Smooth muscle cell of the brain vasculature (primary cell): ENCODE measurements at regions not wholly inside any gene's neighbourhood (a gene's known extent, or its start where the extent isn't known, plus 50 kb on each side); places are given as distances from the start of the nearest gene placed in this dataset.
"Not testable (repeated sequence)": the region's sequence is repeated elsewhere in the genome, so short reads cannot be mapped to it uniquely, and the experiment has no call there.

Experiments used
- DNase-seq: peaks from one replicate; pipeline ENCODE4 v3.0.0-alpha.2; 2012; ENCODE audit warnings: low read depth, low spot score

DNA sequence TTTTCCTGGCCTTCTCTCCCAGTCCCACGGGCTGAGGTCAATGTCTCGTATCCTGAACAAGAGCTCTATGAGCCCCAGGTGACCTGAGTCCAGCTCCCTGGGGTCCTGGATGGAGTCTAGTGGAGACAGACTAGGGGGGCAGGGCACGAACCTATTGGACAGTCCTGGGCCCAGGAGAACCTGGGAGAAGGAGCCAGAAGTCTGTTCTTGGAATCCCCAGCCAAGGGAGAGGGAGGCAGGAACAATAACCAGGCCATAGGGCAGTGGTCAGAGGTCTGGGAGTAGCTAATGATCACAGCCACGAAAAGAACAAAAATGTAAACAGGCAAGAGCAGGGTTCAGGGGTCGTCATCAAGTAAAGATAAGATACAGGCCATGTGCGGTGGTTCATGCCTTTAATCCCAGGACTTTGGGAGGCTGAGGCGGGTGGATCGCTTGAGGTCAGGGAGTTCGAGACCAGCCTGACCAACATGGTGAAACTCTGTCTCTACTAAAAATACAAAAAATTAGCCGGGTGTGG, 60.8 kb downstream of the COPRS start:
- no peak for DNase-seq

DNA sequence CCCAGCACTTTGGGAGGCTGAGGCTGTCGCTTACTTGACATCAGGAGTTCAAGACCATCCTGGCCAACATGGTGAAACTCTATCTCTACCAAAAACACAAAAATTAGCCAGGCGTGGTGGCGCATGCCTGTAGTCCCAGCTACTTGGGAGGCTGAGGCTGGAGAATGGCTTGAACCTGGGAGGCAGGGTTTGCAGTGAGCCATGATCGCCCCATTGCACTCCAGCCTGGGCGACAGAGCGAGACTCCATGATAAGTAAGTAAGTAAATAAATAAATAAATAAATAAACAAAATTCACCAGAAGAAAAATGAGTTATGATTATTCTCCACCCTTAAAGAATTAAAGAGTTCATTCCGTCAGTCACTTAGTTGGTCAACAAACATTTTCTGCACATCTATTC, 63.1 kb downstream of the COPRS start:
- DNase-seq, result not testable (repeated sequence)

DNA sequence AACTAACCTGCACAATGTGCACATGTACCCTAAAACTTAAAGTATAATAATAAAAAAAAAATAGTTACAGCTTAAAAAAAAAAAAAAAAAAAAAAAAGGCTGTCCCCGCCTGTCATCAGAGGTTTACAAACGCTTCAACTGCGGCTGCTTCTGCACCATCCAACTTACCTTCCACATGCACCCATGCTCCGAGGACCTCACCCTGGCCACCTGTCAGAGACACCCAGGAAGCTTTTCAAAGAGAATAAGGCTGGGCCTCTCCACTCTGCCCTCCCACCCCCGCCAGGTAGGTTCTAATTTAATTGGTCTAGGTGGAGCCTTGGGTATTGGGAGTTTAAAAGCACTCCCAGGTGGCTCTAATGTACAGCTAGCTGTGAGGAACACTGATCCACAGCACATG, 64.9 kb downstream of the COPRS start:
- no peak for DNase-seq

DNA sequence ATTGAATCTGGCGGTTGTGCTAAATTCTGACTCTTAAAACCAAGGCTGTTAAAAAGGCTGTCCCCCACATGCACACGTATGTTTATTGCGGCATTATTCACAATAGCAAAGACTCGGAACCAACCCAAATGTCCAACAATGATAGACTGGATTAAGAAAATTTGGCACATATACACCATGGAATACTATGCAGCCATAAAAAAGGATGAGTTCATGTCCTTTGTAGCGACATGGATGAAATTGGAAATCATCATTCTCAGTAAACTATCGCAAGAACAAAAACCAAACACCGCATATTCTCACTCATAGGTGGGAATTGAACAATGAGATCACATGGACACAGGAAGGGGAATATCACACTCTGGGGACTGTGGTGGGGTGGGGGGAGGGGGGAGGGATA, 65.4 kb downstream of the COPRS start:
- not testable (repeated sequence) for DNase-seq

DNA sequence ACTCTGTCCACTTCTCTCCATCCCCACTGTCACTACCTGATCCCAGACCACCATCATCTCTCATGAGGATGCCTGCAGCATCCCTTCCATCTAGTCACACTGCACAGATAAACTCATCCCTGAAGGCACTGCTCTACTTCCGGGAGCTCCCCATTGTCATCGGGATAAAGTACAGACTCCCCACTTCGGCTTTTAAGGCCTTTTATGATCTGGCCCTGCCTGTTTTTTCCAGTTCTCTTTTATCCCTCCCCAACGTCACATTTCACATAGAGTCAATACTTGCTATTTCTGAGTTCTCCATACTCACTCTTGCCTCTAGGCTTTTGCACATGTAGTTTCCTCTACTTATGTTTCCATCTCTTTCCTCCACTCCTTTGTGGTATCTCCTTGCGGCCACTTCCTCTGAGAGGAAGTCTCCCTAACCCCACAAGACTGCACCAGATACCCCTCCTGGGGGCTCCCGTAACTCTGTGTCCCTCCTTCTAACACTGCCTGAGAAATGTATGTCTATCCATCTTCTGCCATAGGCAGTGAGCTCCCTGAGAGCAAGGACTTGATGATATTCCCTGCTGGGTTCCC, 66.9 kb downstream of the COPRS start:
- DNase-seq, result no peak

DNA sequence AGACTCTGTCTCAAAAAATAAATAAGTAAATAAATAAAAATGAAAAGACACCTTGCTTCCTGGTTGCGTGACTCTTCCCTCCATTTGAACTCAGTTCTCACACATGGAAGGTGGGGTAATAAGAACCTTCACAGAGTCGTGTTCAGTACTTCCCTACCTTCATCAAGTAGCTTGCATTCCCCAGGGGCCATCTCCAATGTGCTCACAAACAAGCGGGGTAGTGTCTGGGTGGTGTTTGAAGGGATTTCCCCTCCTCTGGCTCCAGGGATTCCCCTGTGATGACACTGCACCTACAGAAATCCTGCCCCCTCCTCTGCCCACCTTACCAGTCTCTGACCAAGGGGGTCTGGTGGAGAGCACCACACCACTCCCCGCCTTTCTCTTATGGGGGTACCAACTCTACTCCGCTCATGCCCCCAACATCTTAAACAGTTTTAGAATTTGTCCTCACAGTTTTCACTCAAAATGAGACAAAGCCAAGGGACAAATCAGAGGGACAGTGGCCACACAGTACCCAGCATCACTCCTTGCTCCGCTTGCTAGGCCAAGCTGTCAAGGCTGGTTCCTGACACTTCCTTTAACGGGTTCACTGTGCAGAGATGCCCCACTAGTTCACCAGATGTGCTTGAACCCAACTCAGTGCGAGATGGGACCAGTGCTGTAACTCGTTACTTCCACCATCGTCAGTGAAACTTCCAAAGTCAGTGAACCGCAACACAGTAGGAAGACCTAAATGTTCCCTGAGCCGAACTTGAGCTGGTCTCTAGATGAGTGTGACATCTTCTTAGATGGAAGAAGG, 69.1 kb downstream of the COPRS start:
- no peak for DNase-seq

DNA sequence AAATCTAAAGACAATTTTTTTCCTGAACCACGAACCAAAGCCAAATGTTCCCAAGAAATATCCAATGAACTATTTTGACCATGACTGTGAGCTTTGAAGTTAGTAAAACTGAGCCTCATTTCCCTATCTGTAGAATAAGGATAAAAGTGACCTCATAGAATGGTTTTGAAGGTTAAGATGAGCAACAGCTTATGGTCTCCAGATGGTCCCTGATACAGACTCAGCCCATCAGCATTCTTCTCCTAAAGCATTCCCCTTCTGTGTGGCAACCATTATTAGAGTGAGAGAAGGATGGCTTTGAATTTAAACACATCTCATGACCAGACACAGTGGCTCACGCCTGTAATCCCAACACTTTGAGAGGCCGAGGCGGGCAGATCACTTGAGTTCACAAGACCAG, 70.1 kb downstream of the COPRS start:
- no peak for DNase-seq

DNA sequence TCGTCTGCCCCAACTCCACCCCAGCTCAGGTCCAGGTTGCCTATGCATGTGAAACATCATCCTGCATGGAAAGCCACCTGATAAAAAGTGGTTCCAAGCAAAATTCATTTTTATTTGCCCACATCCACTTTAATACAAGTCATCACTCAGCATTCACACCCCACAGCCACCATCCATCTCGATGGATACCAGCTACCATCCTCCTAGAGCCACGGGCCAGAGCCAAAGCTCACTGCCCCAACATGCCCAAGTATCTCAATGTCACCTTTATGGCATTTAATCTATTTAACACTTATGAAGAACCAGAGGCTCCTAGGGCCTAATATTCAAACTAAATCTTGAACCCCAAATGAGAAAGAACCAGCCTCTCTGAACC, 70.5 kb downstream of the COPRS start:
- DNase-seq, result no peak

DNA sequence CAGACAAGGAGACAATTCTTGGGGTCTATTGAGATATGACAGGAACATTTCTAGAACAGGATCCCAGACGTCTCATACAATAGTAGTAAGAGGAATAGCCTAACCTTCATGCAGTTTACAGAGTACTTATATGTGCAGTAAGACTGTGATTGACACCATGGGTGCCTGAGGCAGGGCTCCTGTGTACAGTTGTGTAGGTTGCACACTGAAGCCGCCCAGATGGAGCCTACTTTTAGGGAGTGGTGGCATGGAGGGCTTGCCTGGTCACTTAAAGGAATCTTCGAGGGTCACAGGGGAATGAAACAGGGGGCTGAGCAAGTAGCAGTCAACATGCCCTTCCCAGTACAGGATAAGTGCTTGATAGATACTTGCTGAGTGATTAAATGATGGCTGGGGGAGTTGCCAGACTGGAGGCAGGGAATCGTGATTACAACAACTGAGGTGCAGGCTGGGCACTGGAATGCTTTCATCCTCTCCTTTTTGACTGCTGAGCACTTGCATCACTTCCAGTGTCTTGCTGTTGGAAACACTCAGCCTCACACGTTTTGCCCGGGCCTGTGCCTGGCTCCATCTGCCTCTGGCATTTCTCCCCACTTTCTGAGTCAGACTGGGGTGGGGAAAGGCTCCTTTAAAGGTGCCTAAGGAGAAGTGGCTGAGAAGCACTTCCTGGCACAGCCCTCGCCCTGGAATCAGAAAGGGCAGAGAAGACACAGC, 71.0 kb downstream of the COPRS start:
- no peak for DNase-seq

DNA sequence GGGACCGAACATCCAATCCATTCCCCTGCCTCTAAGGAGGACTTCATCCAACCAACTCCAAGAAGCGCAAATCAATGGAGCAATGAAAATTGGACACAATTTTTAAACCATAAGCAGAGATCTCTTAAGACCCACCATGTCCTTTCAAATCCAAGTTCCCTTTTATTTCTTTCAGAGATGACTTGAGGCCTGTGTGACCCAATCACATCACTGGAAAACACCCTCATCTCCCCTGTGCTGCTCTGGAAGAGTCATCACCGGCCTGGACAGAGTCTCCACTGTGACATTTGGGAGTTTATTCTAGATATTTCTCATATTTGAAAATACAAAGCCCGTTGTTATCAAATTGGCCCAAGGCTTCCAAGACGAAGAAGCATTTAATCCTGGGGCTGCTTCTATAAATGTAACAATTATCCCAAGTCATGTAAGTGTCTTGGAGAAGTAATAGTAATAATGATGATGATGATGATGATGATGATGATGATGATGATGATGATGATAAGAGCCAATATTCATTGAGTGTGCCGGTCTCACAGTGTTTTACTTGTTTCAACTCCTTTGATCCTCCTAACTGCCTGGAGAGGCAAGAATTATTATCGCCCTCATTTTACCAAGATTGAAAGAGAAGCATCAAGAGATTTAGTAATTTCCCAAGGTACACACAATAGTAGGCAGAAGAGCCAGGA, 72.1 kb downstream of the COPRS start:
- DNase-seq, result no peak

DNA sequence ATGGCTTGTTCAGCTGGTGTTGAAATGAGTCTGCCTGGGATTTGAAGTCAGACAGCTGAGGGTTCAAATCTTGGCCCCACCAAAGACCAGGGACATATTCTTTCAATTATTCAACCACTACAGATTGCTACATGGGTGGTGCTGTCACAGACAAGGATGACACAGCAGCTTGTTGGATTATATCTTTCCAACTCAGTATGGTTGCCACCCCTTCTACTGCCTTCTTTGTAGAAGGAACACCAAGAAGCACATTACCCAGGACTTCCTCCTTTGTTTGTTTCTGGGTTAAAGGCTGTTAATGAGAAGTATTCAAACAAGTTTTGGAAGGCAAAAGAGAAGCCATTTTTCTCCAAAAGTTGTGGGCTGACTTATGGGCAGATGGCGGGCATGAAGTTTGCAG, 78.6 kb downstream of the COPRS start:
- no peak for DNase-seq

DNA sequence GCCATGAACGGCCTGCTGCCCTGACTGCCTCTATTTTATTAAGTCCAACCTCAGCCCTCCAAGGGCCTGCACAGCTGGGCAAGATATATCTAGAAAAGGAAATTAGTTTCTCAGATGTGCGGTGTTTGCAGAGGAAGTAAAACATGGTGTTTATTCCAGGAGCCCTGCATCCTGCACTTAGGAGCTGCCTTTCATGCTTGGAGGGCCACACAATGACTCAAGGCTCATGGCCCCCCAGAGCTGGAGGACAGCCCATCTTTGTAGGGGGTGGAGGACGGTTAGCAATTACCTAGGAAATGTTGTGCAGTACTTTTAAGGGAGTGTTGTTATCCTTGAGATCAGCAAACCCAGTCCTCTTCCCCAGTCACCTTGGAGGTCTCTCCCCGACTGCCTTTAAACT, 80.5 kb downstream of the COPRS start:
- no peak for DNase-seq

DNA sequence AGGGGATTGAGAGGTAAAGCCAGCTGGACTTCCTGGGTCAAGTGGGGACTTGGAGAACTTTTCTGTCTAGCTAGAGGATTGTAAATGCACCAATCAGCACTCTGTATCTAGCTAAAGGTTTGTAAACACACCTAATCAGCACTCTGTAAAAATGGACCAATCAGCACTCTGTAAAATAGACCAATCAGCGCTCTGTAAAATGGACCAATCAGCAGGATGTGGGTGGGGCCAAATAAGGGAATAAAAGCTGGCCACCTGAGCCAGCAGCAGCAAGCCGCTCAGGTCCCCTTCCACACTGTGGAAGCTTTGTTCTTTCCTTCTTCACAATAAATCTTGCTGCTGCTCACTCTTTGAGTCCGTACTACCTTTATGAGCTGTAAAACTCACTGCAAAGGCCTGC, 87.7 kb downstream of the COPRS start:
- not testable (repeated sequence) for DNase-seq

DNA sequence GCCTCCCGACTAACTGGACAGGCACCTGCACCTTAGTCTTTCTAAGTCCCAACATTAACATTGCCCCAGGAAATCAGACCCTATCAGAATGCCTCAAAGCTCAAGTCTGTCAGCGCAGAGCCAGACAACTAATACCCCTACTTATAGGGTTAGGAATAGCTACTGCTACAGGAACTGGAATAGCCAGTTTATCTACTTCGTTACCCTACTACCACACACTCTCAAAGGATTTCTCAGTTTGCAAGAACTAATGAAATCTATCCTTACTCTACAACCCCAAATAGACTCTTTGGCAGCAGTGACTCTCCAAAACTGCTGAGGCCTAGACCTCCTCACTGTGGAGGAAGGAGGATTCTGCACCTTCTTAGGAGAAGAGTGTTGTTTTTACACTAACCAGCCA, 88.5 kb downstream of the COPRS start:
- DNase-seq, result not testable (repeated sequence)

DNA sequence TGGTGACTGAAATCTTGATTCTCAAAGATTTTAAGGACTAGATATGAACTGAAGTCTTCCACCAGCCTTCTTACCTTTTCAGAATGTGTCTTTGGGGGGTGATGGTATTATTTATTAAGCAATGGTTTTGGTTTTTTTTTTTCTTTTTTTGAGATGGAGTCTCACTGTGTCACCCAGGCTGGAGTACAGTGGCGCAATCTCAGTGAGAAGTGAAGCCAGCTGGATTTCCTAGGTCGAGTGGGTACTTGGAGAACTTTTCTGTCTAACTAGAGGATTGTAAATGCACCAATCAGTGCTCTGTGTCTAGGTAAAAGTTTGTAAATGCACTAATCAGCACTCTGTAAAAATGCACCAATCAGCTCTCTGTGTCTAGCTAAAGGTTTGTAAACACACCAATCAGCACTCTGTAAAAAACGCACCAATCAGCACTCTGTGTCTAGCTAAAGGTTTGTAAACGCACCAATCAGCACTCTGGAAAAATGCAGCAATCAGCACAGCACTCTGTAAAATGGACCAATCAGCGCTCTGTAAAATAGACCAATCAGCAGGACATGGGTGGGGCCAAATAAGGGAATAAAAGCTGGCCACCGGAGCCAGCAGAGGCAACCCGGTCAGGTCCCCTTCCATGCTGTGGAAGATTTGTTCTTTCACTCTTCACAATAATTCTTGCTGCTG, 97.1 kb downstream of the COPRS start:
- DNase-seq, result not testable (repeated sequence)

DNA sequence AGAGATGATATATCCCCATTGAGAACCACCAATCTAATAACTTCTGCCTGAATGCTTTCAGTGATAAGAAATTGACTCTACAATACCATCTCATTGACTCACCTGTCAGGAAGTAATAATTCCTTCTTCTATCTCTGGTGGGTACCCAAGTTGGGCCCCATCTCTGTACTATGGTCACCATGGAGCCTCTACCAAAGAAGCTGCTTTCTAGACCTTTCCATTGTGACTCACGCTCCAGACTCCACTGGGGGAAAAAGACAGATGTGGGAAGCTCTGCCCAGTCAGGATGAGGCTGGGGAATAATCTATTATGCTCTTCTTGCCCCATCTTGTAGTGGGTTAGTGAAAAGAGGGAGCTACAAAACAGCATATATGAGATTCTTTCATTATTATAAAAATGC, 100.4 kb downstream of the COPRS start:
- no peak for DNase-seq

DNA sequence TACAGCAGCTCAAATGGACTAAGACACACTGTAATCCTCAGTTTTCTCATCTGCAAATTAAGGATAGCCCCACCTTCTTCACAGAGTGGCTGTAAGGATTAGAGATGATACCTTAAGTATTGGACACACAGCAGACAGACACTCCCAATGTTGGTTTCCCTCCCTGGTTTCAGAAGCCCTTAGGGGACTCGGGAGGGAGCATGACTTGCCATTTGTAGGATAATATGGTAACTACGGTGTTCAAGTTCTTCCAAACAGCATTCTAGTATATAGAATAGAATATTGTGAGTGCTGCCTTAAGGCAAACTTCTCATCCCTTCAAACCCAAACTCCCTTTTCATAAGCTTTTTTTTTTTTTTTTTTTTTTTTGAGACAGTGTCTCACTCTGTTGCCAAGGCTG, 101.9 kb downstream of the COPRS start:
- no peak for DNase-seq

DNA sequence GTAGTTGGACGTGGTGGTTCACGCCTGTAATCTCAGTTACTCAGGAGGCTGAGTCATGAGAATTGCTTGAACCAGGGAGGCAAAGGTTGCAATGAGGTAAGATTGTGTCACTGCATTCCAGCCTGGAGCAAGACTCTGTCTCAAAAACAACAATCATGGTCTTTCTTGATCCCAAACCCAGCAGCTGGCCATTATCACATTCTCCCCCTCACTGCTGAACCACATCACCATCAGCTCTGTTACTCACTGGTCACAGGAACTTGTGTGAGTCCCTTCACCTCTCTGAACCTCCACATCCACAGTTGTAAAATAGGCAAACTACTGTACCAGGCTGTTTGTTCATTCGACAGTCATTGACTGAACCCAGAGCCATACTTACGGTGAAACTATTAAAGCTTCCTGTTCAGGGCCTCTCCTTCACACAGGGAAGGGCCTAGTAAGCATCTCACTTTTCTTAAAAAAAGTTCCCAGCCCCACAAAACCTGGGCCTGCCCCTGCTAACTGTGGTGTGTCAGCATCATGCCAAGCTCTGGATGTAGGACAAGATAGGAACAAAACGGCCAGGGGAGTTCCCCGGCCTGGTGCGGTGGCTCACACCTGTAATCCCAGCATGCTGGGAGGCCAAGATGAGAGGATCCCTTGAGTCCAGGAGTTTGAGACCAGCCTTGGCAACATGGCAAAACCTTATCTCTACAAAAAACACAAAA, 104.7 kb downstream of the COPRS start:
- no peak for DNase-seq

DNA sequence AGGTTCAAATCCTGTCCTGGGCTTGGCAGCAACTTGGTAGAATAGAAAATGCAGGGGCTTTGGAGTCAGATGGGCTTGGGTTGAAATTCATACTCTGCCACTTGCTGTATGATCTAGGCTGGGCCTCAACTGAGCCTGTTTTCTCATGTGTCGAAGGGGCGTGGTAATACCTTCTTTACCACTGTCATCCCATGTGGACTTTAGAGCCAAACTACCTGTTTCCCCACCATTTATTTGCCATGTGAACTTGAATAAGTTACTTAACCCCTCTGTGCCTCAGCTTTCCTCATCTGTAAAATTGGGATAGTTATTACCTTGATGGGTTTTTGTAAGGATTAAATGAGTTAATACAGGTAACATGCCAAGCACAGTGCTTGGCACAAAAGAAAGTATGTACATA, 106.0 kb downstream of the COPRS start:
- no peak for DNase-seq

DNA sequence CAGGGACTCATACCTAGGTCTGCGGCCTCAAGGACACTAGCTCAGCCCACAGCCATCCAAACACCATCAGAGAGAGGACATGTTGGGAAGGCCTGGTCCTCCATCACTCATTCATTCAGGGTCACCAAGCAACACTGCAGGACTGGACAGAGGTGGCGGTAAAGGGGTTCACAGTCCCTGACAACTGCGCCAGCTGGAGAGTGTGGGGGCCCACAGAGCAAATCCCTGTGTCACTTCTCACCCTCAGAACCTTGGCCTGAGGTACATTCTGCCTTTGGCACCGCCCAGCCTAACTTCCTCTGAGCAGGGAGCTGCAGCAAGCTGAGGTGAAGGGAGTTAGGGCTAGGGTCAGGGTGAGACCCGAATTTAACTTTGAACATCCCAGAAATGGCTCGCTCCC, 106.5 kb downstream of the COPRS start:
- DNase-seq, result no peak

DNA sequence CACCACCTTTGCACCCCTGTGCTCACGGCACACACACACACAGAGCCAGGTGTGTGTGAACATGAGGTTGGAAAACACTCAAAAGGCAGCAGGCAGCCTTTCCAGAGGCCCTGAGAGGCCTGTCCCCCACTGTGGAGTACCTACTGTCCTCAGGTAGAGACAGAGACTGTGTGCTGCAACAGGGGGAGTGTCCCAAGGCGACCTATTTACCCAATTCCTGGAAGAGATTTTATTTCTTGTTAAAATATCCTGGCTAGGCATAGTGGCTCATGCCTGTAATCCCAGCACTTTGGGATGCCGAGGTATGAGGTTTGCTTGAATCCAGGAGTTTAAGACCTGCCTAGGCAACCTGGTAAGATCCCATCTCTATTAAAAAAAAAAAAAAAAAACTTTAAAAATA, 108.5 kb downstream of the COPRS start:
- DNase-seq, result no peak
